HepG2 (cell line): ENCODE measurements at regions not wholly inside any gene's neighbourhood (a gene's known extent, or its start where the extent isn't known, plus 50 kb on each side); places are given as distances from the start of the nearest gene placed in this dataset.

Experiments used
- ATAC-seq: fragments of 200-7000 bp; cut with Tn5 transposase; 3 replicates; pipeline ENCODE4 v1.9.1; 2020; ENCODE audit warnings: mild to moderate bottlenecking, moderate library complexity
- BruUV-seq: library from RNA; stranded (reverse); fragments of 400-500 nt; replicated peaks from 2 replicates; lab custom pipeline; 2021; lab: Mats Ljungman, UMichigan
- CTCF ChIA-PET: fragments of 300-600 bp; formaldehyde crosslinking; extraction: SDS; loops from one replicate; lab custom pipeline; 2021; ENCODE audit warnings: low total read pairs, inconsistent platforms, low intra/inter-chr PET ratio; lab: Yijun Ruan, JAX
- POLR2A ChIA-PET: fragments of 350-600 bp; sonication (Branson Sonifier 250); formaldehyde crosslinking; loops from one replicate; lab custom pipeline; 2020; ENCODE audit warnings: antibody characterized with exemption, inconsistent platforms; lab: Yijun Ruan, JAX
- DNase-seq: peaks from one replicate; pipeline ENCODE4 v3.0.0-alpha.2; 2015; ENCODE audit warnings: low spot score
- FAIRE-seq: peaks from 3 replicates; lab custom pipeline; 2011; peaks lifted over from hg19 to GRCh38; lab: Jason Lieb, UNC
- H2AFZ ChIP-seq: one replicate; pipeline ENCODE4 v1.6.1; 2011; ENCODE audit warnings: low read length, inconsistent platforms
- H3K27ac ChIP-seq: fragments of 300-600 bp; 3 replicates; pipeline ENCODE4 v1.8.0; 2011; ENCODE audit warnings: mixed run types, mild to moderate bottlenecking, mixed read lengths, low read length, inconsistent platforms; ENCODE audit not compliant: insufficient read depth; ENCODE audit errors: extremely low read length
- H3K27me3 ChIP-seq, 2 experiments: fragments of 200-600 bp in 1 of 2; 2 replicates in 1 of 2; 3 replicates in 1 of 2; pipeline versions ENCODE4 v1.6.0 to v1.8.0; 2011; ENCODE audit warnings: low read length in 2 of 2, mild to moderate bottlenecking in 2 of 2, moderate library complexity in 2 of 2, inconsistent platforms in 1 of 2; ENCODE audit not compliant: insufficient read depth in 2 of 2, control insufficient read depth in 1 of 2
- H3K36me3 ChIP-seq, 2 experiments: fragments of 200-600 bp in 1 of 2; replicated peaks in 1 of 2; 2 replicates in 1 of 2; 3 replicates in 1 of 2; pipeline versions ENCODE4 v1.5.1 to v1.8.0; 2011; ENCODE audit warnings: low read length in 2 of 2, inconsistent platforms in 1 of 2; ENCODE audit not compliant: insufficient read depth in 2 of 2, control insufficient read depth in 1 of 2
- H3K4me1 ChIP-seq: 2 replicates; pipeline ENCODE4 v1.5.1; 2012; ENCODE audit warnings: low read length, inconsistent platforms; ENCODE audit not compliant: insufficient read depth
- H3K4me2 ChIP-seq: 2 replicates; pipeline ENCODE4 v1.6.0; 2011; ENCODE audit warnings: low read depth, low read length, inconsistent platforms
- H3K4me3 ChIP-seq, 3 experiments: fragments of 200-600 bp in 1 of 3; sonication (generic), shearing (Covaris generic) in 1 of 3; replicated peaks in 1 of 3; 2 replicates each; pipeline ENCODE4 v1.5.1; 2011 to 2016; ENCODE audit warnings: low read length in 3 of 3, inconsistent platforms in 2 of 3, low read depth in 2 of 3, mild to moderate bottlenecking in 2 of 3, control low read depth in 1 of 3, mixed read lengths in 1 of 3; ENCODE audit not compliant: insufficient read depth in 1 of 3
- H3K79me2 ChIP-seq: one replicate; pipeline ENCODE4 v1.6.1; 2011; ENCODE audit warnings: low read length, inconsistent platforms; ENCODE audit not compliant: insufficient read depth
- H3K9ac ChIP-seq: 2 replicates; pipeline ENCODE4 v1.6.0; 2011; ENCODE audit warnings: mild to moderate bottlenecking, low read depth, low read length, inconsistent platforms; ENCODE audit not compliant: insufficient read depth
- H3K9me3 ChIP-seq: 2 replicates; pipeline ENCODE4 v1.5.1; 2012; ENCODE audit warnings: mild to moderate bottlenecking, low read length
- H4K20me1 ChIP-seq: 2 replicates; pipeline ENCODE4 v1.6.0; 2011; ENCODE audit warnings: inconsistent platforms, mild to moderate bottlenecking, low read length, moderate library complexity; ENCODE audit not compliant: insufficient read depth
- ATF7 ChIP-seq, 2 experiments: fragments of 450-650 bp in 1 of 2; sonication (generic) in 1 of 2; formaldehyde crosslinking in 1 of 2; IDR thresholded peaks; 2 replicates each; pipeline versions ENCODE4 v1.4.0 to v1.6.1; 2016 to 2020; ENCODE audit warnings: antibody characterized with exemption in 1 of 2, mild to moderate bottlenecking in 1 of 2, missing genetic modification reagents in 1 of 2
- BHLHE40 ChIP-seq: IDR thresholded peaks from 2 replicates; pipeline ENCODE4 v1.6.1; 2011; ENCODE audit warnings: low read length, improper control_type of control experiment
- CREB1 ChIP-seq, 2 experiments: fragments of 450-650 bp in 1 of 2; IDR thresholded peaks; 2 replicates each; pipeline ENCODE4 v1.6.1; 2016 to 2017; ENCODE audit warnings: control low read depth in 1 of 2, mild to moderate bottlenecking in 1 of 2, missing compliant biosample characterization in 1 of 2, missing genetic modification characterization in 1 of 2
- KDM5B ChIP-seq: sonication (generic); formaldehyde crosslinking; IDR thresholded peaks from 2 replicates; pipeline ENCODE4 v1.4.0; 2020; ENCODE audit warnings: missing genetic modification reagents, mild to moderate bottlenecking, borderline replicate concordance
- TOE1 ChIP-seq: sonication (generic); formaldehyde crosslinking; IDR thresholded peaks from 2 replicates; pipeline ENCODE4 v1.4.0; 2020; ENCODE audit warnings: mild to moderate bottlenecking, missing genetic modification reagents
- ZHX2 ChIP-seq, 2 experiments: sonication (generic) in 1 of 2; formaldehyde crosslinking in 1 of 2; IDR thresholded peaks; 2 replicates each; pipeline versions ENCODE4 v1.6.1 to v1.9.0; 2014 to 2022; ENCODE audit warnings: antibody characterized with exemption in 1 of 2, borderline replicate concordance in 1 of 2, inconsistent platforms in 1 of 2, low read depth in 1 of 2, missing genetic modification reagents in 1 of 2
- ZNF251 ChIP-seq: sonication (generic); formaldehyde crosslinking; IDR thresholded peaks from 2 replicates; pipeline ENCODE4 v1.9.0; 2021; ENCODE audit warnings: mild to moderate bottlenecking, missing genetic modification reagents
- ZNF282 ChIP-seq: fragments of 450-650 bp; IDR thresholded peaks from 2 replicates; pipeline ENCODE4 v1.6.1; 2018; ENCODE audit not compliant: partially characterized antibody
- ZNF441 ChIP-seq: sonication (generic); formaldehyde crosslinking; IDR thresholded peaks from 2 replicates; pipeline ENCODE4 v1.7.0; 2021; ENCODE audit warnings: missing genetic modification reagents, borderline replicate concordance
- WGBS: methylation state at CpG from one replicate; pipeline ENCODE4 v1.1.6; 2017; ENCODE audit warnings: low lambda C conversion rate; 5-methylcytosine and 5-hydroxymethylcytosine counted together
- in situ Hi-C: cut with HindIII; loops from 2 replicates; pipeline ENCODE4 v1.10.0; 2017; ENCODE audit warnings: low pct_unique_long_range_greater_than_20kb; ENCODE audit not compliant: extremely low pct_ligation_motif_present
- intact Hi-C: fragments of 100-400 bp; cut with micrococcal nuclease; formaldehyde crosslinking; loops from one replicate; pipeline ENCODE4 v1.10.0; 2022; ENCODE audit not compliant: unreplicated experiment
- TF ChIP-seq, protein P1 (sequence below): sonication (generic); formaldehyde crosslinking; IDR thresholded peaks from 2 replicates; pipeline ENCODE4 v1.8.0; 2022; ENCODE audit warnings: missing genetic modification reagents, low read depth, mild to moderate bottlenecking, borderline replicate concordance

DNA sequence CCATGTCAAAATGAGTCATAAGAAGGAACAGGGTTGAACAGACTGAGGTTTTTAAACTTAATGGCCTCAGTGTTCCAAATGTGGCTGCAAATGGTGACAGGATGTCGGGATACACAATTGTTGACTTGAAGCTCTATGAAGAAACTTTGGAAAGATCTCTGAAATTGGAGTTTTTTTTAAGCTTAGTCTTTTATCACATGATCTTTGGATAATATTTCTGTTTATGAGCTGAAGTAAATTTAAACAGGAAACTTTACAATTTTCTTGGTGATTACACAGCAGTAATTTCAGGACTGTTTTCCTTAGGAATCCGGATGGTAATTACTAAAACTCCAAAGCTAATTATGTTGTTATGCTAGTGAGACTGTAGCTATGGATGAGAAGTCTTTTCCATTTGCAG lies 199.1 kb upstream of the NRXN1 start (continued):
- TF ChIP-seq ZHX2 (IDR thresholded peaks at IDR 0.05; ENCODE audit: low read depth), result no peak
- no peak for TF ChIP-seq ZHX2 (CRISPR knock-in tag; IDR thresholded peaks at IDR 0.05; ENCODE audit: borderline replicate concordance)
- no peak for TF ChIP-seq BHLHE40
- TF ChIP-seq KDM5B (CRISPR knock-in tag), result no peak
- no peak for TF ChIP-seq TOE1 (CRISPR knock-in tag)
- TF ChIP-seq, protein P1, sequence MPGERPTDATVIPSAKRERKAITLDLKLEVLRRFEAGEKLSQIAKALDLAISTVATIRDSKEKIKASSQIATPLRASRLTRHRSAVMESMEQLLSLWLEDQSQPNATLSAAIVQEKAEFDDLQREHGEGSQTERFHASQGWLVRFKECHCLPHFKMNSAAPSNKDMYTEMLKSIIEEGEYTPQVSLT (CRISPR knock-in tag), result no peak
- TF ChIP-seq ZNF282, result no peak
- TF ChIP-seq, all 625 proteins: peak for 0

GRCh38 chr2:51225377-51225776 lies 193.4 kb upstream of the NRXN1 start:
- Histone ChIP-seq H3K4me3 (no peak overlapping the region), H3K36me3 (no peaks in the 10 kb centered on the region), H3K9me3 (peaks cover 93% of the 10 kb centered on the region), H3K27me3 (no peaks in the 10 kb centered on the region), H2AFZ (no peak overlapping the region), H4K20me1 (no peaks in the 10 kb centered on the region), H3K4me2 (no peak overlapping the region), H3K27ac (no peak overlapping the region), H3K79me2 (no peaks in the 10 kb centered on the region), H3K9ac (no peak overlapping the region), H3K4me1 (no peaks in the 10 kb centered on the region)
- intact Hi-C loops (no loop called here), in situ Hi-C loops (no loop called here)
- WGBS, result 0% methylated on average over 3 of the region's 3 CpGs
- no TSS peak for BruUV-seq
- no peak for TF ChIP-seq ZNF251 (CRISPR knock-in tag)
- TF ChIP-seq ZNF441 (CRISPR knock-in tag), result no peak
- TF ChIP-seq CREB1 (IDR thresholded peaks at IDR 0.05), result peak; percentile 98
- no peak for TF ChIP-seq CREB1 (CRISPR knock-in tag; IDR thresholded peaks at IDR 0.05)
- TF ChIP-seq ATF7 (IDR thresholded peaks at IDR 0.05), result peak; percentile 100
- TF ChIP-seq ATF7 (CRISPR knock-in tag; IDR thresholded peaks at IDR 0.05), result no peak
- DNase-seq, result no peak
- ATAC-seq, result no peak
- ChIA-PET POLR2A (no interaction called here), CTCF (no interaction called here)
- FAIRE-seq, result no peak
